ENCODE measurements at regions not wholly inside any gene's neighbourhood (a gene's known extent, or its start where the extent isn't known, plus 50 kb on each side); places are given as distances from the start of the nearest gene placed in this dataset.
A peak's percentile ranks its signal among the peaks of the same experiment; 100 is the strongest.

- no peak; the same call in 1 of the 2 replicates for TF ChIP-seq ZNF512B (CRISPR knock-in tag; IDR thresholded peaks at IDR 0.05; ENCODE audit: borderline replicate concordance)
- peak; percentile 82; the same call in 1 of the 2 replicates for TF ChIP-seq MYC (CRISPR knock-in tag; IDR thresholded peaks at IDR 0.05; ENCODE audit: borderline replicate concordance)
- TF ChIP-seq ZKSCAN1 (IDR thresholded peaks at IDR 0.05; ENCODE audit: low read length) = no peak
- TF ChIP-seq ZNF552 (CRISPR knock-in tag; IDR thresholded peaks at IDR 0.05; ENCODE audit: borderline replicate concordance) = no peak; the same call in 1 of the 2 replicates
- peak; percentile 99 for TF ChIP-seq GTF3A (CRISPR knock-in tag; conservative IDR thresholded peaks at IDR 0.05)
- no peak; the same call in 1 of the 2 replicates for TF ChIP-seq DR1 (CRISPR knock-in tag; IDR thresholded peaks at IDR 0.05)
- no peak for TF ChIP-seq TBP (CRISPR knock-in tag; IDR thresholded peaks at IDR 0.05)
- peak; percentile 54; the same call in 1 of the 2 replicates for TF ChIP-seq KLF11 (CRISPR knock-in tag; IDR thresholded peaks at IDR 0.05)
- TF ChIP-seq PPARG (CRISPR knock-in tag; conservative IDR thresholded peaks at IDR 0.05) = peak; percentile 100
- peak; percentile 95 for TF ChIP-seq GATAD2A (CRISPR knock-in tag; IDR thresholded peaks at IDR 0.05)
- TF ChIP-seq FUBP1 (CRISPR knock-in tag; IDR thresholded peaks at IDR 0.05; ENCODE audit: borderline replicate concordance) = no peak
- TF ChIP-seq TOPORS (CRISPR knock-in tag; IDR thresholded peaks at IDR 0.05) = no peak
- TF ChIP-seq KDM1A (CRISPR knock-in tag; IDR thresholded peaks at IDR 0.05) = no peak; the same call in 1 of the 2 replicates
- TF ChIP-seq ETV6 (CRISPR knock-in tag; conservative IDR thresholded peaks at IDR 0.05) = peak; percentile 95
- peak; percentile 73 for TF ChIP-seq ATF7-NPFF (CRISPR knock-in tag; IDR thresholded peaks at IDR 0.05; ENCODE audit: low read depth)
- peak; percentile 84 for TF ChIP-seq NFKBIZ (CRISPR knock-in tag; IDR thresholded peaks at IDR 0.05)
- peak; percentile 98; the same call in 1 of the 2 replicates for TF ChIP-seq SMAD1 (CRISPR knock-in tag; IDR thresholded peaks at IDR 0.05; ENCODE audit: borderline replicate concordance, low read depth)
- peak; percentile 72 for TF ChIP-seq HNF1B (CRISPR knock-in tag; IDR thresholded peaks at IDR 0.05)
- TF ChIP-seq ZNF280D (CRISPR knock-in tag; IDR thresholded peaks at IDR 0.05) = 0 out of 2 replicates have a peak, but pooled peaks have one; percentile 16
- no peak for TF ChIP-seq MATR3 (CRISPR knock-in tag; IDR thresholded peaks at IDR 0.05)
- peak; percentile 84 for TF ChIP-seq ZMYM4 (CRISPR knock-in tag; IDR thresholded peaks at IDR 0.05)
- TF ChIP-seq CENPX (CRISPR knock-in tag; IDR thresholded peaks at IDR 0.05) = no peak
Measured at GRCh38 chr16:85535352-85536072, 77.6 kb upstream of the GSE1 start (continued).
